ENCODE measurements at regions not wholly inside any gene's neighbourhood (a gene's known extent, or its start where the extent isn't known, plus 50 kb on each side); places are given as distances from the start of the nearest gene placed in this dataset.

- TF ChIP-seq TAF1 (IDR thresholded peaks at IDR 0.05; ENCODE audit: low read depth, low read length) (no peak), CTCF (IDR thresholded peaks at IDR 0.05; ENCODE audit: control extremely low read depth in 1 of 3, insufficient read depth in 1 of 3, low read depth in 1 of 3, low read length in 3 of 3) (no peak), SRF (IDR thresholded peaks at IDR 0.05; ENCODE audit: low read depth, low read length) (no peak), POLR2A (IDR thresholded peaks at IDR 0.05; ENCODE audit: control extremely low read depth in 1 of 2, low read depth in 2 of 2, low read length in 2 of 2) (no peak), FOSL1 (IDR thresholded peaks at IDR 0.05; ENCODE audit: insufficient read depth, low read depth, low read length) (no peak), BRCA1 (IDR thresholded peaks at IDR 0.05; ENCODE audit: low read depth, low read length) (no peak), TAF7 (optimal IDR thresholded peaks at IDR 0.05; ENCODE audit: borderline replicate concordance, low read depth, low read length) (no peak), TBP (IDR thresholded peaks at IDR 0.05; ENCODE audit: low read depth, low read length) (no peak), CHD1 (IDR thresholded peaks at IDR 0.05; ENCODE audit: low read depth, low read length) (no peak), BACH1 (IDR thresholded peaks at IDR 0.05; ENCODE audit: low read length) (no peak), SP4 (IDR thresholded peaks at IDR 0.05; ENCODE audit: low read length) (no peak), SP2 (IDR thresholded peaks at IDR 0.05; ENCODE audit: low read length) (no peak)
These were observed 214.5 kb downstream of the FAT3 start for GRCh38 chr11:92439133-92439532.
